GM10266 (cell line): ENCODE measurements at regions not wholly inside any gene's neighbourhood (a gene's known extent, or its start where the extent isn't known, plus 50 kb on each side); places are given as distances from the start of the nearest gene placed in this dataset.
A peak's percentile ranks its signal among the peaks of the same experiment; 100 is the strongest.

ENCODE experiments used
- DNase-seq: peaks from one replicate; pipeline ENCODE4 v3.0.0; 2012; ENCODE audit errors: extremely low spot score
- TF ChIP-seq, protein P1 (sequence below): IDR thresholded peaks from 2 replicates; pipeline ENCODE4 v1.5.1; 2012; ENCODE audit warnings: mild to moderate bottlenecking, low read depth; ENCODE audit not compliant: control insufficient read depth, insufficient read depth; ENCODE audit errors: missing control alignments

DNA sequence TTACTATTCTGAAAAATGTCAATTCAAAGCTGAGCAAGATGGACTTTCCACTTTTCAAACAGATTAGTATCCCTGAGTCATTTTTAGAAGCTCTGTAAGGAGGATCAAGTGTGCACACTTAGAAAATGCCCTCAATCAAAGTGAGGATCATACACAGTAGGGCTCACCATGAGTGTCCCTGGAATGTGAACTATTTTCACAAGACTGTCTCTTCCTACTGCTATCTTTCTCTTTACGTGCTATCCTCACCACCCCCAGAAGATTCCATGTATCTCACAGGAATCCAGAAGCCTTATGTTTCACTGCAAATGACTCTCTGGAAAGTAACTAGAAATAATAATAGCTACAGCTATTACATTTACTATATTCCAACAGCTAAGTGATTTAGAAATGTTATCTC is 349.9 kb upstream of the TGFBR2 start:
- DNase-seq = no peak
- TF ChIP-seq, protein P1, sequence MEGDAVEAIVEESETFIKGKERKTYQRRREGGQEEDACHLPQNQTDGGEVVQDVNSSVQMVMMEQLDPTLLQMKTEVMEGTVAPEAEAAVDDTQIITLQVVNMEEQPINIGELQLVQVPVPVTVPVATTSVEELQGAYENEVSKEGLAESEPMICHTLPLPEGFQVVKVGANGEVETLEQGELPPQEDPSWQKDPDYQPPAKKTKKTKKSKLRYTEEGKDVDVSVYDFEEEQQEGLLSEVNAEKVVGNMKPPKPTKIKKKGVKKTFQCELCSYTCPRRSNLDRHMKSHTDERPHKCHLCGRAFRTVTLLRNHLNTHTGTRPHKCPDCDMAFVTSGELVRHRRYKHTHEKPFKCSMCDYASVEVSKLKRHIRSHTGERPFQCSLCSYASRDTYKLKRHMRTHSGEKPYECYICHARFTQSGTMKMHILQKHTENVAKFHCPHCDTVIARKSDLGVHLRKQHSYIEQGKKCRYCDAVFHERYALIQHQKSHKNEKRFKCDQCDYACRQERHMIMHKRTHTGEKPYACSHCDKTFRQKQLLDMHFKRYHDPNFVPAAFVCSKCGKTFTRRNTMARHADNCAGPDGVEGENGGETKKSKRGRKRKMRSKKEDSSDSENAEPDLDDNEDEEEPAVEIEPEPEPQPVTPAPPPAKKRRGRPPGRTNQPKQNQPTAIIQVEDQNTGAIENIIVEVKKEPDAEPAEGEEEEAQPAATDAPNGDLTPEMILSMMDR = no peak

DNA sequence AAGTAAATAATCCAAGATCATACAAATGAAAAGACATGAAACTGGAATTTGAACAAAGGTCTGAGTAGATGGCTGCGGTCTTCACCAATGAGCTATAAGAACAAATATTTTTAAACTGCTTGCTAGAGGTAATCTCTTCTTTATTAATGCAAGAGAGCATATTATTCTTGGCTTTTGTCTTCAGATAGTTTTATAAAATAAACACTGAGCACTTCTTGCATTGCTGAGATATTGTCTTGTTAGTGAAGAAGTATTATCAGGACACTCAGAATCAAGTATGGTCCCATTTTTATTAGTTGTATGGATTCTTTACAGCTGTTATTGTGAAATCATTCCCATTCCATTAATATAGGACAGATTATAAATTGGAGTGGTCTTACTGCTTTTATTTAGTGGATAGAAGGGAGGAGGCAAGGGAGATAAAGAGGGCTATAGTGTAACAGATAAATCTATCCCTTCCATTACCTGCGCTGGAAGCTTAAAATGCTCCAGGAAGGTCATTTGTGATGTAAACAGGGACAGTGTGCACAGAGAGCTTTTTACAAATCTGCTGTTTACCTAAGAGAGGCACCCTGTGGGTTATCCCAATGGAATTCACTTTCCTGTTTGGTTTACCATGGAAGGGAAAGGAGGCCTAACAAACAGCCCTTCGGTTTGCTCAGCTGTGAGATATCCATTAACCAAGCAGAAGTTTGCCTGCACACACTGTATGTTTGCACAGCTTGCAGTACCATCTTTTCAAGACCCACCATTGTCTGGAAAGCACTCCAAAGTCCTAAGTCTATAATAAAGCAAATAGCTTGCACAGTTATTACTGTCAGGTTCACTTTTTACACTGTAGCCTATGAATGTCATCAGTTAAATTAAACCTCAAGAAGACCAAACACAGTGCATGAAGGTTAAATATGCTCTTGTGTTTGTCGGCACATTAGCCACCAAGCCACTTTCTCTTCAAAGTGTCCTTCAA is 347.7 kb upstream of the TGFBR2 start:
- DNase-seq = no peak
- TF ChIP-seq, protein P1 = no peak

DNA sequence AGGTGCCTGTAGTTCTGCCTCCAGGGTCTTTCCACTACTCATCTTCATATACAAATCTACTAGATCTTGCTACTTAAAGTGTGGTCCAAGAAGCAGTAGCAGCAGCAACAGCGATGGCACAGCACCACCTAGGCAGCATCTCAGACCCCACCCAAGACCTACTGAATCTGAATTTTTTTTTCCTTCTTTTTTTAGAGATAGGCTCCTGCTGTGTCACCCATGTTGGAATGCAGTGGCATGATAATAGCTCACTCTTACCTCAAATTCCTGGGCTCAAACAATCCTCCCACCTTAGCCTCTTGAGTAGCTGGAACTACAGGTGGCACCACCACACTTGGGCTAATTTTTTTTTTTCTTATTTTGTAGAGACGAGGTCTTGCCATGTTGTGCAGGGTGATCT is 346.7 kb upstream of the TGFBR2 start:
- DNase-seq = no peak
- TF ChIP-seq, protein P1 = no peak

DNA sequence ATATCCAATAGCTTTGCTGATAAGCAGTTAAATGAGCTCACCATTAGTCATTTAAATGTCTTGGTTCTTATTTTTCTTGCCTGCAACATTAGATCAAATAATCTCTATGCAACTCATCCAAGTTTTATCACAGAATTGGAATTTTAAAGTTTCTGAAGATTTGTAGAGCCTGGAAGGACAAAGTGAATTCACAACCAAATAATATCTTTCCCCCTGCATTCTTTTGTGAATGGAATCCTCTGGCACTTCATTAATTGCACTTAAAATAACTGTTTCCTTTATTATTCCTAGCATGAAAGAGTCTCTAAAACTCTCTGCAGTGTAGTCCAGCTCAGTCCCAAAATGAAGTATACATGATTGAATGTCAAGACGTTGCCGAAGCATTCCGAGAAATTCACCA is 345.6 kb upstream of the TGFBR2 start:
- DNase-seq = no peak
- TF ChIP-seq, protein P1 = no peak

DNA sequence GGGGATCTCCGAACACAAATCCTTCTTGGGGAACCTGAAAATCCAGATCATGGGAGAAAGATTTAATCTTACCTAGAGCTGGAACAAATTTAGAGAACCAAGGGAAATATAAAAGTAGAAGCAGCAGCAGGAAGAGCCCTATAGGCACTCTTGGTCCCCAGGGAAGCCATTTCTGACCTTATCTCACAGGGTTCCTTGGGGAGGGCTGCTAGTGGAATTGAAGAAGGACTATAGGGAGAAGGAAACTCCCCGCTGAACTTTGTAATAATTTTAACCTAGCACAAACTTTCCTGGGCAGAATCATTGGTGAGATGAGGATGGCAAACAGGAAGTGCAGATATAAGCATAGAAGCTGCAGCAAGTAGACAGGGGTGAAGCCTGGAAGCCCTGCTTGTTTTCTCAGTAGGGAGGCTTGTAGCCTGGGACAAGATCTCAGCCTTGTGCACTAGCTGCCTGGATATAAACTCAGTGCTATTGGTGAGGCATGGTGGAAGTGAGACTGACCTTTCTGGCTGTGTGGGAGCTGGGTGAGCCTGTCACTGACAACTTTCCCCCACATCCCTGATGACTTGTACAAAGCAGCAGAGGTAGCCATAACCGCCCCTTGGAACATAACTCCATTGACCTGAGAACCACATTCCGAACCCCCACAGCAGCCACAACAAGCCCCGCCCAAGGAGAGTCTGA is 343.0 kb upstream of the TGFBR2 start:
- DNase-seq = no peak
- TF ChIP-seq, protein P1 = no peak

DNA sequence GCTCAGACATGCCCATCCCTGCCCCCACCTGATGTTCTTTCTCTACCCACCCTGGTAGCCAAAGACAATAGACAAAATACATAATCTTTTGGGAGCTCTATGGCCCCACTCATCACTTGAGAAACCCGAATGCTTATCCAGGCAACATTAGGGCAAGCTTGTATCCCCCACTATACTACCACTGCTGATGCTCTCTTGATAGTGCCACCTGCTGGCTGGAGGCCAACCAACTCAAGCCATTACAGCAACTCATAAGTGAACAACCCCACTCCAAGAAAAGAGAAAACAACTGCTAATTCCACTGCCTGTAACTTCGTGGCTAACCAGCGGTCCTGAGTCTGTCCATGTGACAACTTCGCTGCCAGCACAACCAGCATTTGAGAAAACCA is 342.5 kb upstream of the TGFBR2 start:
- no peak for DNase-seq
- TF ChIP-seq, protein P1 = peak; percentile 13

DNA sequence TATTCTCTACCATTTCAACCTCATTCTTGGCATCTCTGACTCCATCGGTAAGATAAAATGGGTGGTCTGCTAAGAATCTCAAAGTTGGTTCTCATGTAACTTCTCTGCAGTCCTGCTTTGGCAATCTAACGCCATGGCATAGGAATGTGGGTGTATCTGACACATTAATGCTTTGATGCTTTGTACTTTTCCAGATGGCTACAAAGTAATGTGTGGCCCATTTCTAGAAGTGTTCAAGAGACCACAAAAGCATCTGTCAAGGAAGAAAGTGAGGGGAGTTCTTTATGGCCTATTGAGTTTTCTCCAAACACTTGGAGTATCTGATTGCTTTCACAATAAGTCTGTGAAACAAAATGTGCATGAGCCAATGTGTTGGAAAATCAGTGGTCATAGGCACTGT is 339.9 kb upstream of the TGFBR2 start:
- DNase-seq = no peak
- TF ChIP-seq, protein P1 = no peak
